NCI-H345 (cell line): ENCODE measurements at regions not wholly inside any gene's neighbourhood (a gene's known extent, or its start where the extent isn't known, plus 50 kb on each side); places are given as distances from the start of the nearest gene placed in this dataset.

ENCODE experiments used
- DNase-seq: peaks from one replicate; lab custom pipeline; 2025; lab: John Stamatoyannopoulos, UW

DNA sequence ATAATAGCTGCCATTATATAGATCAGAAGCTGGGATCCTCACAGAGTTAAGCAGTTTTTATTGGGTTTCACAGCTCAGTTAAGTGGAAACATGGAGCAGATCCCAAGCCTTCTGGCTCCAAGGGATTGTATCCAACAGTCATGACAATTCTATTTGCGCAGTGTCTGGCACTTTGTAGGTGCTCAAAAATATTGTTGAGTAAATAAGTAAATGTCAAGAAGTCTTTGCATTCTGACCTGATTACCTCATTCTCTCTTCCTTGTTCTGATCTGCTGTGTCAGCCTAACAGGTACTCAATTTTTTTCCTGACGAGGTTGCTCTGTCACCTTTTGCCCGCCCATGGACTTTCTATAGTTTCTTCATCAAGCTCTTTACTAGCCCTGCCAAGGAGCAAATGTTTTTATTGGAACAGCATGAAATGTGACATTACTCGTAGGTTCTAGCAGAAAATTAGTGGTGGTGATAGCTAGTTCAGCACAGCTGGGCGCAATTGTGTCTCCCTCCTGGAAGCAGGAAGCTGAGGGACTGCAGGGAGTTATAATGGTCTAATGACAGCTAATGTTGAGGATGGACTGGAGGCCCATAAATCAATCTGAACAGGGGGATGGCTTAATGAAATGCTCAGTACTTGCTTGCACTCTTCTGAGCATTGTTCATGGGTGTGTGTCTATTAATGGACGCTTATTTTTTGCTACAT, 680.2 kb downstream of the CCSER2 start:
- no peak for DNase-seq

GRCh38 chr10:85012305-85012704, 683.9 kb downstream of the CCSER2 start:
- no peak for DNase-seq

DNA sequence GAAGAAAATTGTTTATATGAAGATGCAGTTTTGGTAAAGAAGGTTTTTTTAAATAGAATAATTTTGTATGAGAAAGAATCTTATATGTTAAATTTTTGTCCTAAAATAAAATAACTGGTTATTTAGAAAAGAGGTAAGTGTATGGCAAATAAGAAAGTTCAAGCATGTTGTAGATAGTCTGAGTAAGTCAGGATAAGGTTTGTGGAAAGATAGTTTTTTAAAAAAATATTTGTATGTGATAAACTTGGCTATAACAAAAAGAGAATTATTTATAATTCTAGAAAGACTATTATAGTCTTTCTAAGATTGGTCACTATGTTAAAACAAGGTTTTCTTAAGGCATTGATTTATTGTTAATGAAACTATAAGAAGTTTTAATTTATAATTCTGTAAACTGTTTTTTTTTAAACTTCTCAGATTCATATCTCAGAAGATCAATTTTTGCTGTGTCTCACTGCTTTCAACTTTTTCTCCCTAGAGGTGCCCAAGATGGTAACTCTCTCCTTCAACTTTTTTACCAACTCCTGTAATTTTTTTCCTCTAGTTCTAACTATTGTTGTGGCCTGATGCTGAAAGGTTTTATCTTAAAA, 698.6 kb downstream of the CCSER2 start:
- no peak for DNase-seq

GRCh38 chr10:85032981-85033380, 704.6 kb downstream of the CCSER2 start:
- DNase-seq: no peak

DNA sequence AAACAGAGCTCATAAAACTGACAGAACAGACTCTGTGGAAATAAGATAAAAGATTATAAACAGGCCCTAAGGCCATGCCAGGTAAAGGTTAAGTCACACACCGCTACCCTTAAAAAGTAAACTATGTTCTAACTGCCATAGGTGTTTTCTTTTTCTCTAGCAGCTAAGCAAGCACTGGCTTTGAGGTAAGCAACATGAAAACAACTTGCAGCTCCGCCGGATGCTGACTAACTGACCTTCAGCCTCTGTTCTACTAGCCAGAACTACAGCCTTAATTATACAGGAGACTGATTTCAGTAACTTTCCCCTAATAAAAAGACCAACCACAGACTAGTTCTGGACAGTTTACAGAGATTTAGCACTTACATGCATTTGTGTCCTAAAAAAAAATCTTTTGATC, 708.3 kb downstream of the CCSER2 start:
- DNase-seq: no peak

- DNase-seq: no peak
Measured at GRCh38 chr10:85039311-85039710, 710.9 kb downstream of the CCSER2 start.

GRCh38 chr10:85043207-85043606, 714.8 kb downstream of the CCSER2 start:
- DNase-seq: peak; percentile 67

DNA sequence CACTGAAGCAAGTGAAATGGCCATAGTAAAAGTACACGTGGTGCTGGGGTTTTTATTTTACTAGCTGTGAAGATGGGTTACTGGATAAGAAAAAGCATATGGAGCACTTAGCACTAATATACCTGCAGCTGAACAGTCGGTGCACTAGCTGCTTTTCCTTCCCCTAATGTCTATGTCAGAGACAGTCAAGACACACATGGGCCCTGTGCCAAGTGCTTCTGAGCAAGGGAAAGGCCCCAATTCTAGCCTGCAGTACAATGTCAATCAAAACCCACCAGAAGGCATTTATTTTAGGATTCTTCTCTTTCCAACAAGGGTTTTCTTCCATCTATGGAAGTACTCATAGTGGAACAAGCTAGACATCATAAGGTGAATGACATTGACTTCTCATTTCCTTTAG, 716.7 kb downstream of the CCSER2 start:
- DNase-seq: no peak

GRCh38 chr10:85047170-85047834, 718.9 kb downstream of the CCSER2 start:
- no peak for DNase-seq

- DNase-seq: no peak
Measured at GRCh38 chr10:85047979-85048378, 719.6 kb downstream of the CCSER2 start.

DNA sequence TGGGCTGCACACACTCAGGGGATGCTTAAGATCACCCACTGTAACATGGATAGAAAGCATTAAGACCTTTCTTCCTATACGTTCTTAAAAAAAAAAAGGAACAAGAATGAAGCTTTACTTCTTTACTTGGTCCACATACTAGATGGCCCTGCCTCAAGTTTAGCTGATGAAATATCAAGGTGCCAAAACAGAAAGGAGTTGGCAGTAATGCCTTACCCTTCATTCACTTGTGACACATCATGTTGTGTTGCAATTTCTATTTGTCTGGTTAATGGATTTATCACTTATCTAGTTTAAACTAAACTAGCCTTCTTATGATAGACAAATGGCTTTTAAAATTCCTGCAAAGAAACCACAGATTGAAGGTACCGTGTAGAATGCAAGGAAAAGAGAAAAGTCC, 720.3 kb downstream of the CCSER2 start:
- DNase-seq: no peak

DNA sequence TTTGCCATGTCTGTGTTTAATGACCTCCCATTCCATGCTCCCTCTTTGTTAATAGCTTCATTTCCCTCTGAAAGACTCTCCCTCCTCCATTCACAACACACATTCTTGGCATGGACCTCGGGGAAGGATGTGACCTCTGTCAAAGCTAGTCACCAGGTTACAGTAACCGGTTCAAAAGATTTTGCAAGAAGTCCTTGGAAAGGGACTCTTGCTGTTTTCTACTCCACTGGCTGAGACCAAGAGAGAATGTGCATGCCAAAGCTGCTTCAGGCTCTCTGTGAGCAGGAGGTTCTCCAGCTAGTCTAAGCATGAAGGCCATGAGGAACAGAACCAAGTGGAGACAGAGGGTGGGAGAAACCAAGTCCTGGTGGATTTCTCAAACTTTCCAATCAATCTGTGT, 732.6 kb downstream of the CCSER2 start:
- DNase-seq: no peak

DNA sequence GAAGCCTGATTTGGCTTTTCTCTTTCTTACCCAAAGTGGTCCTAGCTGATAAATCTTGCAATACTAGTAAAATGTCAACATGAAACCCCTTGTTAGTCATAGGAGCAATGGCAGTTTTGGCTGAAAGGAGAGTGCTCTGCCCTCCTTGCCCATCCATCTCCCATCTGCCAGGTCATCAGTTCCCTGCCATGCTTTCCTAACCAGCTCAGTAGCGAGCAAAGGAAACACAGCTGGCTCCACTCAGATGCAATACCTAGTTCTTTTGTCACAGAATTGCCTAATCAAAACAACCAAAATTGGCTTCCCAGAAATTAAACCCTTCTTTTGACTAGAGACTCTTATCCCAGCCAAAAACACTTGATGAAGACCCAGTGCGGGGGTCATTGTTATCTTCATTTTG, 733.0 kb downstream of the CCSER2 start:
- DNase-seq: no peak

- DNase-seq: no peak
Measured at GRCh38 chr10:85067955-85068354, 739.6 kb downstream of the CCSER2 start.

DNA sequence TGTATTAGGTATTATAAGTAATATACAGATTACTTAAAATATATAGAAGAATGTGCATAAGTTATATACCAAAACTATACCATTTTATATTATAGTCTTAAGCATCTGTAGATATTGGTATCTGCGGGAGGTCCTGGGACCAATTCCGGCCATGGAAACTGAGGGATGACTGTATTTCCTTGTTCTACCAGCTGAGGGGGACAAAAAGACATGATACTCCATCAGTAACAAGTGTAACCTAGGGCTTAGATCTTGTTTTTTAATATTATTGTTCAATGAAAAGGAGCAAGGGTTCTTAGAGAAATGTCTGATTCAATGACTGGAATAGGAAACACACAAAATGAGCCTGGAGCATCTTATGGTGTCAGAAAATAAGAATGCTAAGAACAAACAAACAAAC, 752.5 kb downstream of the CCSER2 start:
- no peak for DNase-seq

DNA sequence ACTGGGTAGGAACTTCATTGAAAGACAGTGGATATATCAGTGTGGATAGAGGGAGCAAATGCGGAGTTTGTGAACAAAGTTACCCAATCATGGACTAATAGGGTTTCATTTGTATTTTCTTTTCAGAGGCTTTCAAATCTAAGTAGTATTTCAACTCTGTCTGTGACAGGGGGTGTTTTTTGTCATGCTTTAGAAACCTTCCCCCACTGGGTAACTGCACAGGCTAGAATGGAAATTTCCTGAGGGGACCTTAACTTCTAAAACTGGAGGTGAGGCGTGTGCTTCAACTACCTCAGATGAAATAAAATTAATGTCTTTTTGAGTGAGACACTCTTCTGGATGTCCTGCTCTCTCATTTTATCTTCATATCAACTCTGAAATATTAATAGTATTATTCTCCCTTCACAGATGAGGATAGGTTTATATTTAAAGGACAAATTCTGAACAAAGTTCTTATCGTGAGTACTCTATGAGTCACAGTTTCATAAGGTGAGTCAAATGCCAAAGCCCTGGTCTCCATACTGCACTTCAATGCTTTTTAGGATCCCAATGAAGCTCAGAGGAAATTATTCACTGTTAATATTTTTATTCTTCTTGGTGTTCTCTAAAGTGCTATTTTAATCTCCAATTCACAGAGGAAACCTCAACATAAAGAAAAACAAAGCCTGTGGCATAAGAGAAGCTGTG, 770.6 kb downstream of the CCSER2 start:
- no peak for DNase-seq

- DNase-seq: no peak
Measured at GRCh38 chr10:85100495-85100894, 772.1 kb downstream of the CCSER2 start.

- no peak for DNase-seq
Measured at GRCh38 chr10:85105614-85106255, 777.3 kb downstream of the CCSER2 start.

DNA sequence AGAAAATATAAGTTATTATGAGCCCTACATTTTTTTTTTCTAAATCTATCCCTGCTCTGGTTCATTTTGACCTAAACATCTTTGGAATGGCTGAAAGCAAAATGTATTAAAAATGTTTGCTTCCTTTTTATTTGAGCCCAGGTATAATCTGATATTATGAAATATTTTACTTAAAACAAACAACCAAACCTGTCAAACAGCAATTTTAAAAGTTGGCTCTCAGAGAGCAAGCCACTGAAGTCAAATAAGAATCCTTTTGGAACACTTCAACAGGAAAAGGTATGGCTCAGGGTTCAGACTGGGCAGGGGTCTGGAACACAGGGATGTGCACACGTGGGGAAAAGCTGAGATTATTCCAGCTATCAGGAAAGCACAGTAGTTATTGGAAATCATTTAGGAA, 782.9 kb downstream of the CCSER2 start:
- DNase-seq: no peak

DNA sequence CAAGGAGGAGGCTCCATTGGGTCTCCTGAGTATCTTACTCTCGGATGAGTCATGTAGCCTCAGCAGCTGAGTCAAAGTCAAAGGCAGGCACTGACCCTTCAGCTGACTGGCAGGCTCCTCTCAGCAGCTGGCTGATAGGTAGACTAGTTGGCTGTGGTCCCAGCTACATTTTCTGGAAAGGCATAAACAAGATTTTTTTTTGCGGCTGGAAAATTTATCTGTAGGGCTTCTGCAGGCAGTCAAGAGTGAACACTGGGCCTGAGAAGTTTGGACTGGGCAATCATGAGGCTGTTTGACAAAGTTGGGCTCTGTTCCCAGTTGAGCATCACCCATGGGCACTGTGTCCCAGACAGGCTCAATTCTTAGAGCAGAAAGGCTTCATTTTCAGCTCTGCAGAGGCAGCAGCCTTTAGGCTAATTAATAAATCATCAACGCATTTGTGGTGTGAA, 796.2 kb downstream of the CCSER2 start:
- DNase-seq: peak; percentile 5

GRCh38 chr10:85137253-85137652, 808.9 kb downstream of the CCSER2 start:
- no peak for DNase-seq

DNA sequence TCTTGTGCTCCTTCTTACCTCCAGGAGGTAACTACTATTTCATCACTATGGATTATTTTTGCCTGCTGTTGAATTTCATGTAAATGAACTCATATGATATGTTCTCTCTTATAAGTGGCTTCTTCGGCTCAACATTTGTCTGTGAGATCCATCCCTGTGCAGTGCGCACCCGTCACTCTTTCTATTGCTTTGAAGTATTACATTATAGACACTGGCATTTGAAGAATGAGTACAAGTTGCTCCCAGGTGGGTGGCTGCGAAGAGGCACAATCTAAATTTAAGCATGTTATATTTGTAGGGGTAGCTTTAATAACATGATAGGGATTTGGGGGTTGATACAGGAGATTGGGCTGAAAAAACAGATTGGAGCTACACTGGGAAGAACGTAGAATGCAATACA, 809.7 kb downstream of the CCSER2 start:
- no peak for DNase-seq
